ENCODE measurements at regions not wholly inside any gene's neighbourhood (a gene's known extent, or its start where the extent isn't known, plus 50 kb on each side); places are given as distances from the start of the nearest gene placed in this dataset.

DNA sequence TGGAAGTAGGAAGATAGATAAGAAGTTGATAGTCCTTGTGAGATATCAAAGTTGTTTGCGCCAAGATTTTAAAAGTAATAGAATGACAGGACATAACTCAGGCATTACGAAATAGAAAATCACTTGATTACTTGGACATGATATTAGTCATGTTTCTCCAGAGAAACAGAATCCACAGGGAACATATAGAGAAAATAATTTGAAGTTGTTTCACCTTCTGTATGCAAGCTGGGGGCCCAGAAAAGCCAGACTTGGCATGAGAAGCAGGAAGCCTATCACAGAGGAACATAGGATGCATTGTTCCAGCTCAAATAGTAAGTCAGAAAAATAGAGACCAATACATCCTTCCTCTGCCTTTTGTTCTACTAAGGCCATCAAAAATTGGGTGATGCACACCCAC lies 715.9 kb downstream of the TECRL start:
- CTCF ChIA-PET: no interaction called here

DNA sequence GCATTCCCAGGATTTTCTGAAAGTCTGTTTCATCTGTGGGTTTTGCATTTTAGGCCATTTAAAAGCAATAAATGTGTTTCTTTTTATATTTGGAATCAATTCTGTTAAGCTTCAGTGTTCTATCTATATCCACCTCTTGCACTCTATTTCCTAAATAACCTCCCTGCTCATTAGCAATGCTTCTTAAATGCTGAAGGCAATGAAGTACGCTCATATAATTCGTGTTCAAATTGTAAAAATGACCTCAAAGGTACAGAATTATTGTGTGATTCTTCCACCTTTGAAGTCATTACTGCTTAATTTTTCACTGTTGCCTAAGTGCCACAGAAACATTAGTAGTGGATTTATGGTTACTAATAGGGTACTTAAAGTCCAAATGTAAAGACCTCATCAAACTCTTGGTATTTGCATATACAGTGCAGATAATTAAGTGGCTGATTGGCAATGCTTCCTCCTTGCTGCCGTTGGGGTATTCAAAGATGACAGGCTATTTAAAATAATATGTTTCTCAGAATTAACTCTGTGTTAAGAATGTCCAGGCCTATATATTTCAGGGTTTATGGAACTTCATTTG lies 730.8 kb downstream of the TECRL start:
- intact Hi-C loops (cut with micrococcal nuclease; ENCODE audit: unreplicated experiment): no loop called here
- no TSS peak for BruUV-seq (replicated peaks)
- no peak overlapping the region for H3K4me3 ChIP-seq (ENCODE audit: low read depth in 2 of 2, low read length in 2 of 2)
- ChIA-PET POLR2A (no interaction called here), CTCF (no interaction called here)
- TF ChIP-seq POLR2AphosphoS5 (IDR thresholded peaks at IDR 0.05; ENCODE audit: low read depth, low read length): no peak
- TF ChIP-seq, protein P1, sequence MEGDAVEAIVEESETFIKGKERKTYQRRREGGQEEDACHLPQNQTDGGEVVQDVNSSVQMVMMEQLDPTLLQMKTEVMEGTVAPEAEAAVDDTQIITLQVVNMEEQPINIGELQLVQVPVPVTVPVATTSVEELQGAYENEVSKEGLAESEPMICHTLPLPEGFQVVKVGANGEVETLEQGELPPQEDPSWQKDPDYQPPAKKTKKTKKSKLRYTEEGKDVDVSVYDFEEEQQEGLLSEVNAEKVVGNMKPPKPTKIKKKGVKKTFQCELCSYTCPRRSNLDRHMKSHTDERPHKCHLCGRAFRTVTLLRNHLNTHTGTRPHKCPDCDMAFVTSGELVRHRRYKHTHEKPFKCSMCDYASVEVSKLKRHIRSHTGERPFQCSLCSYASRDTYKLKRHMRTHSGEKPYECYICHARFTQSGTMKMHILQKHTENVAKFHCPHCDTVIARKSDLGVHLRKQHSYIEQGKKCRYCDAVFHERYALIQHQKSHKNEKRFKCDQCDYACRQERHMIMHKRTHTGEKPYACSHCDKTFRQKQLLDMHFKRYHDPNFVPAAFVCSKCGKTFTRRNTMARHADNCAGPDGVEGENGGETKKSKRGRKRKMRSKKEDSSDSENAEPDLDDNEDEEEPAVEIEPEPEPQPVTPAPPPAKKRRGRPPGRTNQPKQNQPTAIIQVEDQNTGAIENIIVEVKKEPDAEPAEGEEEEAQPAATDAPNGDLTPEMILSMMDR (IDR thresholded peaks at IDR 0.05): no peak
- no peaks in the 10 kb centered on the region for H3K4me1 ChIP-seq (ENCODE audit: control insufficient read depth, insufficient read depth, low read length)
- DNase-seq (ENCODE audit: low read depth, low spot score) (no peak), ATAC-seq (no peak)
- in situ Hi-C loops (cut with HindIII; ENCODE audit: low pct_unique_long_range_greater_than_20kb, low sequenced_read_pairs): no loop called here
- no peak overlapping the region for H3K27ac ChIP-seq (ENCODE audit: low read length)
- H3K27me3 ChIP-seq (ENCODE audit: control insufficient read depth, insufficient read depth, low read length): no peaks in the 10 kb centered on the region
- H3K36me3 ChIP-seq (ENCODE audit: control insufficient read depth, insufficient read depth, low read length): no peaks in the 10 kb centered on the region
- H3K9me3 ChIP-seq (ENCODE audit: control insufficient read depth, insufficient read depth, low read depth, low read length): no peaks in the 10 kb centered on the region

More for the DNA sequence above, 715.9 kb downstream of the TECRL start:
- no TSS peak for BruUV-seq (replicated peaks)
- Histone ChIP-seq H3K27ac (ENCODE audit: low read length) (no peak overlapping the region), H3K27me3 (ENCODE audit: control insufficient read depth, insufficient read depth, low read length) (no peaks in the 10 kb centered on the region), H3K9me3 (ENCODE audit: control insufficient read depth, insufficient read depth, low read depth, low read length) (no peaks in the 10 kb centered on the region), H3K36me3 (ENCODE audit: control insufficient read depth, insufficient read depth, low read length) (no peaks in the 10 kb centered on the region), H3K4me3 (ENCODE audit: low read depth in 2 of 2, low read length in 2 of 2) (no peak overlapping the region), H3K4me1 (ENCODE audit: control insufficient read depth, insufficient read depth, low read length) (no peaks in the 10 kb centered on the region)
- POLR2A ChIA-PET: no interaction called here
- DNase-seq (ENCODE audit: low read depth, low spot score) (no peak), ATAC-seq (no peak)
- intact Hi-C loops (cut with micrococcal nuclease; ENCODE audit: unreplicated experiment) (no loop called here), in situ Hi-C loops (cut with HindIII; ENCODE audit: low pct_unique_long_range_greater_than_20kb, low sequenced_read_pairs) (no loop called here)
- TF ChIP-seq, protein P2, sequence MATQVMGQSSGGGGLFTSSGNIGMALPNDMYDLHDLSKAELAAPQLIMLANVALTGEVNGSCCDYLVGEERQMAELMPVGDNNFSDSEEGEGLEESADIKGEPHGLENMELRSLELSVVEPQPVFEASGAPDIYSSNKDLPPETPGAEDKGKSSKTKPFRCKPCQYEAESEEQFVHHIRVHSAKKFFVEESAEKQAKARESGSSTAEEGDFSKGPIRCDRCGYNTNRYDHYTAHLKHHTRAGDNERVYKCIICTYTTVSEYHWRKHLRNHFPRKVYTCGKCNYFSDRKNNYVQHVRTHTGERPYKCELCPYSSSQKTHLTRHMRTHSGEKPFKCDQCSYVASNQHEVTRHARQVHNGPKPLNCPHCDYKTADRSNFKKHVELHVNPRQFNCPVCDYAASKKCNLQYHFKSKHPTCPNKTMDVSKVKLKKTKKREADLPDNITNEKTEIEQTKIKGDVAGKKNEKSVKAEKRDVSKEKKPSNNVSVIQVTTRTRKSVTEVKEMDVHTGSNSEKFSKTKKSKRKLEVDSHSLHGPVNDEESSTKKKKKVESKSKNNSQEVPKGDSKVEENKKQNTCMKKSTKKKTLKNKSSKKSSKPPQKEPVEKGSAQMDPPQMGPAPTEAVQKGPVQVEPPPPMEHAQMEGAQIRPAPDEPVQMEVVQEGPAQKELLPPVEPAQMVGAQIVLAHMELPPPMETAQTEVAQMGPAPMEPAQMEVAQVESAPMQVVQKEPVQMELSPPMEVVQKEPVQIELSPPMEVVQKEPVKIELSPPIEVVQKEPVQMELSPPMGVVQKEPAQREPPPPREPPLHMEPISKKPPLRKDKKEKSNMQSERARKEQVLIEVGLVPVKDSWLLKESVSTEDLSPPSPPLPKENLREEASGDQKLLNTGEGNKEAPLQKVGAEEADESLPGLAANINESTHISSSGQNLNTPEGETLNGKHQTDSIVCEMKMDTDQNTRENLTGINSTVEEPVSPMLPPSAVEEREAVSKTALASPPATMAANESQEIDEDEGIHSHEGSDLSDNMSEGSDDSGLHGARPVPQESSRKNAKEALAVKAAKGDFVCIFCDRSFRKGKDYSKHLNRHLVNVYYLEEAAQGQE (IDR thresholded peaks at IDR 0.05; ENCODE audit: insufficient read depth in 1 of 2, low read depth in 2 of 2, low read length in 1 of 2): no peak
- TF ChIP-seq, protein P1 (IDR thresholded peaks at IDR 0.05): no peak
- TF ChIP-seq TCF7L2 (IDR thresholded peaks at IDR 0.05; ENCODE audit: low read depth, low read length) (no peak), POLR2AphosphoS5 (IDR thresholded peaks at IDR 0.05; ENCODE audit: low read depth, low read length) (no peak), SIN3A (IDR thresholded peaks at IDR 0.05; ENCODE audit: borderline replicate concordance, insufficient read depth, low read depth, low read length) (no peak)

All from Panc1 (cell line).